NCI-H510A (cell line): ENCODE measurements at regions not wholly inside any gene's neighbourhood (a gene's known extent, or its start where the extent isn't known, plus 50 kb on each side); places are given as distances from the start of the nearest gene placed in this dataset.
"Not testable (repeated sequence)": the region's sequence is repeated elsewhere in the genome, so short reads cannot be mapped to it uniquely, and the experiment has no call there.

Experiments
- DNase-seq: peaks from one replicate; lab custom pipeline; 2025; lab: John Stamatoyannopoulos, UW

GRCh38 chr1:120614931-120615639 lies 108.7 kb upstream of the NBPF26 start:
- not testable (repeated sequence) for DNase-seq

GRCh38 chr1:120617493-120617892 lies 106.3 kb upstream of the NBPF26 start:
- DNase-seq: not testable (repeated sequence)

- DNase-seq: not testable (repeated sequence)
These were observed 103.7 kb upstream of the NBPF26 start for GRCh38 chr1:120619867-120620692.

GRCh38 chr1:120620693-120620969 lies 103.1 kb upstream of the NBPF26 start:
- DNase-seq: not testable (repeated sequence)

- not testable (repeated sequence) for DNase-seq
These were observed 102.5 kb upstream of the NBPF26 start for GRCh38 chr1:120621278-120621677.

- not testable (repeated sequence) for DNase-seq
These were observed 100.2 kb upstream of the NBPF26 start for GRCh38 chr1:120623539-120623938.

GRCh38 chr1:120624565-120625064 lies 99.1 kb upstream of the NBPF26 start:
- not testable (repeated sequence) for DNase-seq

GRCh38 chr1:120629832-120630455 lies 93.8 kb upstream of the NBPF26 start:
- DNase-seq: not testable (repeated sequence)

- DNase-seq: not testable (repeated sequence)
These were observed 88.6 kb upstream of the NBPF26 start for GRCh38 chr1:120634816-120635806.

GRCh38 chr1:120640261-120641013 lies 83.3 kb upstream of the NBPF26 start:
- DNase-seq: not testable (repeated sequence)

GRCh38 chr1:120641014-120641302 lies 82.8 kb upstream of the NBPF26 start:
- not testable (repeated sequence) for DNase-seq

GRCh38 chr1:120647182-120647581 lies 76.6 kb upstream of the NBPF26 start:
- not testable (repeated sequence) for DNase-seq

GRCh38 chr1:120648915-120649623 lies 74.7 kb upstream of the NBPF26 start:
- DNase-seq: not testable (repeated sequence)

- not testable (repeated sequence) for DNase-seq
These were observed 74.0 kb upstream of the NBPF26 start for GRCh38 chr1:120649730-120650129.

GRCh38 chr1:120654114-120654513 lies 69.6 kb upstream of the NBPF26 start:
- DNase-seq: not testable (repeated sequence)

- DNase-seq: not testable (repeated sequence)
These were observed 68.4 kb upstream of the NBPF26 start for GRCh38 chr1:120655394-120655793.

- DNase-seq: not testable (repeated sequence)
These were observed 67.6 kb upstream of the NBPF26 start for GRCh38 chr1:120656116-120656515.

GRCh38 chr1:120657804-120658203 lies 65.9 kb upstream of the NBPF26 start:
- not testable (repeated sequence) for DNase-seq

GRCh38 chr1:120658622-120659021 lies 65.1 kb upstream of the NBPF26 start:
- DNase-seq: not testable (repeated sequence)

GRCh38 chr1:120659133-120659532 lies 64.6 kb upstream of the NBPF26 start:
- not testable (repeated sequence) for DNase-seq
